HG02588 (cell line): ENCODE measurements at regions not wholly inside any gene's neighbourhood (a gene's known extent, or its start where the extent isn't known, plus 50 kb on each side); places are given as distances from the start of the nearest gene placed in this dataset.

Experiments
- ATAC-seq: cut with Tn5 transposase; IDR thresholded peaks from one replicate; pipeline ENCODE4 v1.9.1; 2021; ENCODE audit warnings: mild to moderate bottlenecking, moderate library complexity; ENCODE audit not compliant: unreplicated experiment

DNA sequence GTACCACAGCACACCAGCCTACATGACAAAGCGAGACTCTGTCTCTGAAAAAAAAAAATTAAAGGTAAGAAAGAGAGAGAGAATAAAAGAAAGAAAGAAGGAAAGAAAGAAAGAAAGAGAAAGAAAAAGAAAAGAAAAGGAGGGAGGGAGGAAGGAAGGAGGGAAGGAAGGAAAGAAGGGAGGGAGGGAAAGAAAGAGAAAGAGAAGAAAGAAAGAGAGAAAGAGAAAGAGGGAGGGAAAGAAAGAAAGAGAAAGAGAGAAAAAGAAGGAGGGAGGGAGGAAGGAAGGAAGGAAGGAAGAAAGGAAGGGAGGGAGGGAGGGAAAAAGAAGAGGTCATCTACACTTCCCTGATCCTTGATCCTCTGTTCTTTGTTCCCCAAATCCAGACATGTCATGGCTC is 104.8 kb upstream of the GJB5 start:
- ATAC-seq = no peak

DNA sequence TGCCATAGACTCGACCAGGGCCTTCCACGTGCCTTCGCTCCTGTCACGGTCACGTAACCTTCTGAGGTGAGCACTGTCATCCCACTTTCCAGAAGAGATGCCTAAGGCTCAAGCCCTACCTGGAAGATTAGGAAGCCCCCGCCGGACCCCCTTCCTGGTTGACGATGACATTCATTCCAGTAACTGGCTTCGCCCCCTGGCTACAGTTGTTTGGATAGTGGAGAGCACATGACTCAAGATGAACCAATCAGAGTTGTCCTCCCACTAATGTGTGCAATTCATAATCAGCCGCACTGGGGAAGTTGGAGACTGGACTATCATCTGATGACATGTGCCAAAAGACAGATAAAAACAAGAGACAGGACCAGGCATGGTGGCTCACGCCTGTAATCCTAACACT is 104.0 kb upstream of the GJB5 start:
- no peak for ATAC-seq

DNA sequence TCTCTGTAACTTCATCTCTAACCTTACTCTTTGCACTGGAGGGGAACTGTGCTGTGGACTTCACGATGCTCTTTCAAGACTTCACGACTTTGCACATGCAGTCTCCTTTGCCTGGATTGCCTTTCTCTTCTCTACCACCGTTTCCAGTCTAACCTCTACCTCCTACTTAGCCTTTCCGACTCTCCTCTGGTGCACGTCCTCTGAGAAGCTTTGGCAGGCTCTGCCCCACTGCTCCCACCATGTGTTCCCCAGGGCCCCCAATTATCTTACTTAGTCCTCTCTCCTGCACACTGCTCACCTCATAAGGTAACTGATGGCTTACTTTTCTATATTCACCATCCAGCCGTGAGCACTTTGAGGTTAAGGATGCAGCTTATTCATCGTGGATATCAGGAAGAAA is 101.7 kb upstream of the GJB5 start:
- no peak for ATAC-seq

DNA sequence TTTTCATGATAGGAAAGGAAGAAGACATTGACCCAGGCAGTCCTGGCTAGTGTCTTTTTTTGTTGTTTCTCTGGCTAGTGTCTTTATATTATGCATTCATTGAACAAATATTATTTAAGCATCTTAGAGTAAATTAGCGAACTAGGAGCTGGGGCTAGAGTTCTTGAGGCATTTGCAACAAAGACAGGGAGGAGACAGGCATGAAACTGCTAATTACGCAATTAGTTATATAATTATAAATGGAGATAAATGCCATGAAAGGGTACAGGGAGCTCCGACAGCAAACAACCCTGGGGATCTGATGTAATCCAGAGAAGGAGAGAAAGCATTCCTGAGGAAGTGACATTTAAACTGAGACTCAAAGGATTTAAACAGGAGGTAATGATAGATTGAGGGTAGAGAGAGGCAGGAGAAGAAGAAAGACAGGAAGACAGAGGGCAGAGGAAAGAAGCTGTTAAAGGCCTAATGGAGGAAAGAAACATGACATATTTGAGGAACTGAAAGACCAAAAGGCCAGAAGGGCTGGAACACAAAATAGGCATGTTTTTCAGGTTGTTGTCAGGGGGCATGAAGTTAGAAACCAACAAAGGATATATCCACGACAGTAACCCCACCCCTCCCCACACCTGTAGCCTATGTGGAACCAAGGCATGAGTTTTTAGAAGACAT is 99.5 kb upstream of the GJB5 start:
- no peak for ATAC-seq

DNA sequence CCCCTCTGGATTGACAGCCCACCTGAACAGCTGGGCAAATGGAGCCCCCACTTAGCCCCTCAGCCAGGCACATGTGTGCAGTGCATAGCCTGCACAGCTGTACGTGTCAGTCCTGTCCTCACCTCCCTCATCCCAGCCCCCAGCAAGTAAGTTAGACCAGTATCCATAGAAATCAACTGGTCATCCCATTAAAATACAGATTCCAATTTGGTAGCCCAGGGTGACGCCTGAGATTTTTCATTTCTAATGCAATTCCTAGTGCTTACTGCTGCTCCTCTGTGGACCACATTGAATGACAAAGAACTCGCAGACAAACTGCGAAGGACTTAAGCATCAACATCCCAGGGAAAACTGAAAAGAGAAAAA is 99.0 kb upstream of the GJB5 start:
- no peak for ATAC-seq

DNA sequence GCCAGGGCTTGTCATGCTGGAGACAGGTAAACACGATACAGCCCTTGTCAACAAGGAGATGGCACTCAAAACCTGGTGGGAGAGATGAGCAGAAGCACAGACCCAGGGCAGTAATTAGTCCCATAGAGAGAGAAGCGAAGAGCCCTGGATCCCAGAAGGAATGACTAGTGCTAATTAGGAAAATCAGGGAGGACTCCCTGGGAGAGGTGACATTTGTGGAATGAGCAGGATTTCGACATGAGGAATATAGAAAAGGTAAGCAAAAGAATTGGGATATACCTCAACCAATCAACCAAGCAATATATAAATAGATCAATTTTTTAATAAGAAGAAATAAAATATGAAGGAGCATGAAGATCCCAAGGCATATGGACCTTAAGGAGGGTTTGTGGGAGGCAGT is 98.5 kb upstream of the GJB5 start:
- ATAC-seq = no peak

DNA sequence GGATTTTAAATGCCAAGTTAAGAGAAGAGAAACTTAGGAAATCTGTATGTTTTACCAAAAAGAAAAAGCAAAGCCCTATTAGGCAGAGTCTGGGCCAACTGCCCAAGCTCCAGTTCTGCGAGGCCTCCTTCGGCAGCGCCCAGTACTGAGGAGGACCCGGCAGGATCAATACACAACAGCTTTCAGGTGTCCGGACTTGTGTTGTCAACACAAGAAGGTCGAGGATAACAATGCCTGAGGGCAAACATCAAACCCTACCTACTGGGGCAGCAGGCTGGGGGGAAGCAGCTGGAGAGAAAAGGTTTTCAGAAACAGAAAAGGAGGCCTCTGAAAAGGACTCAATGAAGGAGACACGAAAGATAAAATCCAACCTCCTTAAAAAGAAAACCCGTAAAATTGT is 98.1 kb upstream of the GJB5 start:
- no peak for ATAC-seq

DNA sequence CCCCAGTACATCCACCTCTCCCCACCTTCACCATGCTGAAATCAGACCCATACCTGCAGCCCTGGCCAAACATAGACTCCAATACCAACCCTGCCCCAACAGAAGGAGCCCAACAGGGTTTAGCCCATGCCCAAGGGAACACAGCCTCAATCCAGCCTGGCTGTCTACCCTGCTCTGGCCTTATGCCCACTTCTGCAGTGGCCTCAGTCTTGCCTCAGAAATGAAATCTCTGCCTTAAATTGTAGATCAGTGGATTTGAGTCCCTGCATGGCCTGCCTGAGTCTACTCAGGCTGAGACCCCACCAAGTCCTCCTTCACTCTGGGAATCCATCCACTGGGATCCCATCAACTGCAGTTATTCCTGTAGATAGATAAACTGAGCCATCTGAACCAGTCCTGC is 97.6 kb upstream of the GJB5 start:
- no peak for ATAC-seq

DNA sequence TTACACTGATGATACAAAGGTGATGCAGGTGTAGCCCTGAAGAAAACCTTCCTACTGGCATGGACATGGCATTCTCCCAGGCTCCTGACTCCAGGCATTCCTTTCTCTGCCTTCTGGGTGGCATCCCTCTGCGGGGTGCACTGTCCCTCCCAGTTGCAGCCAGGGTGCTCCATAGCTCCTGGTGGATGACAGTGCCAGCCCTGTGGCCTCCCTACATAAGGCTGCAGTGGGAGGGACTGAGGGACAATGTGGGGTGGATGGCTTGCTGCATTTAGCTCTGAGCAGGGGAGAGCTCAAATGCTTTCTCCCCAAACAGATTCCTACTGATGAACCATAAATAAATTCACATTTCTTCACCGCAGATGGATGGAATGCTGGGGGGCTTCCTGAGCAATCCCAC is 97.0 kb upstream of the GJB5 start:
- no peak for ATAC-seq

DNA sequence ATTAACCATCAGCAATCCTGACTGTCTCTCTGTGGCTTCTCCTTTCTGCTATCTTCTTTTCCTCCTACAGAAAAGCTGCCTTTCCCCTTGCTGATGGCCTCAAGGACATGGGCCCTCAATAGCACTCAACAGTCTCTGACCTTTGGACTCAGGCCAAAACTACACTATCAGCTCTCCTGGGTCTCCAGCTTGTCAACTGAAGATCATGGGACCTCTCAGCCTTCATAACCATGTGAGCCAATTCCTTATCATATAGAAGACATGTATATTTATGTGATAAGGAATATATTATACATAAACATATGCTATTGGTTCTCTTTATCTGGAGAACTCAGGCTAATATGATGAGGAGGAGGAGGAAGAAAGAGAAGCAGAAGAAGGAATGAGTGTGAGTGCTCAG is 91.8 kb upstream of the GJB5 start:
- no peak for ATAC-seq

DNA sequence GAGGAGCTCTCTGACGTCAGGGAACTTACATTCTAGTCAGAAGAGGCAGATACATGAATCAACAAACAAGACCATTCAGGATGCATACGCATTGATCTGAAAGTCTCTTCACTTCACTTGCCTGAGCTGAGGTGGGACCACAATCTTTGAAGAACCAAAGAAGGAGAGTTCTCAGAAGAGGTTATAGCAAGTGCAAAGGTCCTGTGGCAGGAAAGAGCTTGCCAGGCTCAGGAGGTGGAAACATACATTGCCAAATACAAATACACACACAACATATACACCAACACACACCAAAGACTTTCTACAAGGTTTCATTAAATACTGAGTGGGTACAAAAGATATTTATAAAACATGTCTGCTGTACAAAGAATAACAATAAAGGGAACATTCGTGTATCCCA is 86.8 kb upstream of the GJB5 start:
- ATAC-seq = no peak

DNA sequence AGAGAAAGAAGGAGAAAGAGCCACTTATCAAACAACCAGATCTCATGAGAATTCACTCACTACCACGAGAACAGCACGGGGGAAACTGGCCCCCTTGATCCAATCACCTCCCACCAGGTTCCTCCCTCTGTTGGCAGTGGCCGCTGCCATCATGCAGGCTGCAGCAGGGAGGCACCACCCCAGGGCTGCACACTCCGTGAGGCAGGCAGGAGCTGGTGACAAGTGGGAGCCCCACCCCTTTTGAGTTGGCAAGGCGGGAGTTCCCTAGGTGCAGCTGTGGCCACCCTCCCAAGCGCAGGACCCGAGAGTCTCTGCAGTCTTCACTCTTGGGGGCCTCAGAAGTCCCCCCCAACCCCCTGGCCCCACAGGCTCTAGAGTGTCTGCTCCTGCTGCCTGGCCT is 83.9 kb upstream of the GJB5 start:
- no peak for ATAC-seq

DNA sequence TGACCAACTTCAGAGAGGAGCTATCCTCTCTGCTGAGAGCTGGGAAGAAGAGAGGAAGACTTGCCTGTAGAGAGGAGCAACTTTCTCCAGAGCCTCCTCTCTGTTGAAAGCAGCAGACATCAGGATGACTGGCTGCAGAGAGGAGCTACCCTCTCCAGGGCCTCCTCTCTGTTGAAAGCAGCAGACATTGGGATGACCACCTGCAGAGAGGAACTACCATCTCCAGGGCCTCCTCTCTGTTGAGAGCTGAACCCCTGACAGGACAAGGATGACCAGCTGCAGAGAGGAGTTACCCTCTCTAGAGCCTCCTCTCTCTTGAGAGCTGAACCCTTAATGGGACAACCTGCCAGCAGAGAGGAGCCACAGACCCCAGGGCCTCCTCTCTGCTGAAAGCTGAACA is 83.0 kb upstream of the GJB5 start:
- ATAC-seq = no peak

DNA sequence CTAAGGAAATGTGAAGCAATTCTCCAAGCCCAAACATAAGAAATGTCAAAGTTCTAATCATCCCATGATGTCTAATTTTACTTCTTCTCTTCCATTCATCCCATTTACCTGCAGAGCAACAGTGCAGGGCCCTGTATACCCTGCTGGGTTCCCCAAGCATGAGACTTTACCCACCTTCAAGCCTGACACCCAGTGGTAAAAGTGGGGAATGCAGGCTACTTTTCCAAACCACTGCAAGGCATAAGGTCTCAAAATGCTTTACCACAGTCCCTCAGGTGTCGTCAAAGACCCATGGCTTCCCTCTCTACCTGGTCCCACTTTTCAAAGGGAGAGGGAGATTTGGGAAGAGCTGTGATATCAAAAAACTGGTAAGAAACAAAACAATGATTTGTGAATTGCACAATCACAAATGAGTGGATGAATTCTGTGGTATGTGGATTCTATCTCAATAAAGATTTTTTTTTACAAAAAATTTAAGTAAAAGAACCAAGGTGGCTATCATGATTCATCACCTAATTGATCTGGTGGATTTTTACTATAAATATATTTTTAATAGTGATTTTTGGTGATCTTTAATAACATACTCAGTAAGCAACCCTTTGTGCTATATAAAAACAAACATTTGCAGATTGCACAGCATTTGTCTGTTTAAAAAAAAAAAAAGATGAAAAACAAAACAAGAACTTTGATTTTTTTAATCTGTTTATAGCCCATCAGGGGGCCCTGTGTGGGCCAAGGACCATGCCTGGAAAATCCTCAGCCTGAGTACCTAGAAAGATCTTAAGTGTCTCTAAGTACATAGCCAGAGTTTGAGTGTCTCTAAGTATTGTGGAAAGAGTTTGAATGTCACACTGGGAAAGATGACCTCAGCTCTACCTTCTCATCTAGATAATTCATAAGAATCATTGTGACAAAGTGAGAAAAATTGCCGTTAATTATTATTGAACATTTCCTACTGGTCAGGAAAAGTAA is 73.1 kb upstream of the GJB5 start:
- ATAC-seq = no peak

DNA sequence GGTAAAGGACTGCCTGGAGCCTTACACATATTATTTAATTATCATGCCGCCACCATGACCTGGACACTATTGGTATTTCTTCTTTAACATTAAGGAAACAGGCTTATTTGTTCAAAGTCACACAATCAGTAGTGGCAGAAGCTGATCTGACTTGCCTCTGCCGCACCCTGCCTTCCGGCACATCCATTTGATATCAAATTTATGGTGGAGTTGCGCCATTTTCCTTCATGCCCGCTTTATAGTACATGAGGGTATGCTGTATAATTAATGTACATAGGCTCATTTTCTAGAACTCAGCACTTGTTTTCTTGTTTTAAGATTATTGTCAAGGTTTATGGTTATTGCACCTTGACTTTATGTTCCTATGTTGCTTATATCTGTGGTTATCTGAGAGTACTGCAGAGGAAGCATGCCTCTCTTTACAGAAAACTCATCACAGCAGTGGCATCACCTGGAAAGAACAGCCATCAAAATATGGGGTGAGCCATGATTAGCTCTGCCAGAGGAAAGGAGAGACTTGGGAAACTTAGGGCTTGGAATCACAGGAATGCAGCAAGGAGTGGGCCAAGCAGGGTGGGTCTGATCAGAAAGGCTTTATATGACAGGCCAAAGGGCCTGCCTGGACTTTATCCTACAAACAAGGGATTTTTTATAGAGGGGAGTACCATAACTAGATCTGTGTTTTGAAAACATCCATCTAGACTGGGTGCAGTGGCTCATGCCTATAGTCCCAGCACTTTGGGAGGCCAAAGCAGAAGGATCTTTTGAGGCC is 72.2 kb upstream of the GJB5 start:
- no peak for ATAC-seq

DNA sequence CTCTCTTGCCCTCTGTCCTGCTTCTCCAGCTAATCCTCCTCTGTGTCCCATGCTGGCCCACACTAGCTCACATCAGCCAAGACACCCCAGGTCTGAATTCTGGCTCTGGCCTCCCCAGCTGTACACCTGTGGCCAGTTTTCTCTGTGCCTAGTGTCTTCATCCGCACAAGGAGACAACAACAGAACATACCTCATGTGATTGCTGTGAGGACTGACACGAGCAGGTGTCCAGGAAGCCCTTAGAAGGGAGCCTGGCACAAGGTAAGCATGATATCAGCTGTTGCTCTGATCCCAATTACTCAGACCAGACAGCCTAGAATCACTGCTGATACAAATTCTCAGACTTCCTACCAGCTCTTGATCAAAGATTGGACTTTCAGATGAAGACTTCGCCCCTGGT is 71.2 kb upstream of the GJB5 start:
- no peak for ATAC-seq

DNA sequence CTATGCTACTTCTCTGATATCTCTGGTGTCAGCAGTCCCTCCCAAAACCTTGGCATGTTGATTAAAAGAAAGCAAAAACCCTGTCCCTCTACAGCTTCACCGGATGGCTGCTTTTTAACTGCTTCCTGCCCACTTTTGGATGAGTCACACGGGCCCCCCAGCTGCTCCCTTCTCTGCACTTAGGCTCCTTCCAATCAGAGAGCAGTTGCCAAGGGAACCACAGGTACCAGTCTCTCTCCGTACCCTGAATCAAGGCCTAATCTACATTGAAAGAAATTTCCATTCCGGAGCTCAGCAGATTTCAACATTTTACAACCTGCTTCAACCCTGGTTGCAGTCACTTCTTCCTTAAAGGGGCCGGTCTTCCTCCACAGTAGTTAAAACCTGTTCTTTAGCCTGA is 70.6 kb upstream of the GJB5 start:
- no peak for ATAC-seq

DNA sequence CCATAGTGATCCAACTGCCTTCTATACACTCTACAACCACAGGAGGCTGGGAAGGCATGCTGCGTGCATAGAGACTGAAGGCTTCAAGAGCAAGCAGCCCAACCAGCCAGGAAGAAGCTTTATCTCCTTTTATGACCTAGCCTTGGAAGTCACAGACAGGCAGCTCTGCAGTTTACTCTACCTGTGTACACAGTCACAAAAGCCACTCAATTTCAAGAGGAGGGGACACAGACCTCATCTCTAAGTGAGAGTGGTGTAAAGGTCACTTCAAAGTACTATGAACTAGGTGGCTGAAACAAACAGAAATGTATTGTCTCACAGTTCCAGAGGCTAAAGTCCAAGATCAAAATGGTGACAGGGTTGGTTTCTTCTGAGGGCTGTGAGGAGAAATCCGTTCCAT is 69.6 kb upstream of the GJB5 start:
- no peak for ATAC-seq

DNA sequence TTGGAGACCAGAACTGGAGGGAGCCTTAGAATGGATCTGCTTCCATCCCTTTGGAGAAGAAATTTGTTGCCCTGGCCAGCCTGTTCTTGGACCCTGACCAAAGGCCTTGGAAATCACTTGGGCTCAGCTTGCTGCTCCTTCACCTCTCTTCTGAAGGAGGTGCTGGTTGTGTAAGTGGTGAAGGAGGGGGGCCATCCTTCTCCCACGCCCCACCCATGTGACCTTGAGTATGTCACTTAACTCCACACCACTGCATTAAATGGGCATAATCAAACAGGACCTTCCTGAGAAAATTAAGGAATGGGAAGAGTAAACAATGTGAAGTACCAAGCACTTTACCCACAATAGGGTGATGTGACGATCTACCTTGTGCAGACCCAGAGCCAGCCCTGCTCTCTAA is 68.3 kb upstream of the GJB5 start:
- no peak for ATAC-seq

DNA sequence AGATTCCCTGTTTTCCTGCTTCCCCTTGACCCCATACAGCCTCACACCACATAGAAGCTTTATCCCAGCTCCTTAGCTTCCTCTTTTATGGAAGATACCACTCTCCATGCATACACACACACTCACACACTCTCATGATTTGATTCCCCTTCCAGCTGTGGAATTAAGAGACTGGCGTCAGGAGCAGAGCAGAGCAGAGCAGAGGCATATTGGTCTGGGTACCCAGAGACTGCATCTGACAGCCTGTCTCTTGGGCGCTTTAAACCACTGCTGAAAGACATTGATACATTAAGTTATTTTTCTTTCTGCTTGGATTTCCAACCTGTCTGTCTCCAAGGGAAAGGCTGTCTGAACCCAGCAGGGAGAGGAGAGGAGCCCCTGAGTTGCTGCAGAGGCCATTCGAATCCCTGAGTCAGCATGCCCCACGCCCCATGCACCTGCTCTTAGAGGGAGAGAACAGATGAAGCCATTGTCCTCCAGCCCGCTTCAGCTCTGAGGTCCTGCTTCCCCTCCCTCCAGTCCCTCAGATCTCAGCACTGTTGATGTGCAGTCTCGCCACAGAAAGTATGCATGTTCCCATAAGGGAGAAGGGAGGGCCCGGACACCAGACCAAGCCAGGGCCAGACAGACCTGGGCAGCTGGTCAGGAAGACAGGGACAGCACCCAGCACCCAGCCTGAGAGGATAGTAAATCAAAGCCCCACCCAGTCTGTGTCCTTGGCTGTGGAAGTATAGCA is 66.7 kb upstream of the GJB5 start:
- no peak for ATAC-seq

DNA sequence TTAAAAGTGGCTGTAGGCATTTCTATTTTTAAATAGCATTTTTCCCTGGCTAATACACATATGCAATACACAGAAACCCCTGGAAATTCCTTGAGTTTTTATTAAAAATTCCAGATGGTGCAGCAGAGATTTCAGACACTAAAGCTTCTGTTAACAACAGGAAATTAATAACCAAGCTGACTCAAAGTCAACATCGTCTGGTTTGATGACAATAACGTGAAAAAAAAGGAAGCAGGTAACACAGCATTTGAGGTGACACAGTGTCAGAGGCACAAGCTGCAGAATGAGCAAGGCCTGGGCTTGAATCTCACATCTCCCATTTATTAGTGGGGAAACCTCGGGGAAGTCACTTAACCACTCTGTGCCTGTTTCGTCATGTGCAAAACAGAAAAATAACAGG is 64.6 kb upstream of the GJB5 start:
- ATAC-seq = no peak
